Fibroblast of skin of abdomen (primary cell): ENCODE measurements at regions not wholly inside any gene's neighbourhood (a gene's known extent, or its start where the extent isn't known, plus 50 kb on each side); places are given as distances from the start of the nearest gene placed in this dataset.
"Not testable (repeated sequence)": the region's sequence is repeated elsewhere in the genome, so short reads cannot be mapped to it uniquely, and the experiment has no call there.

ENCODE experiments used
- DNase-seq: peaks from one replicate; pipeline ENCODE4 v3.0.0-alpha.2; 2013

GRCh38 chr7:65631236-65631635 is 241.6 kb upstream of the VKORC1L1 start:
- DNase-seq: not testable (repeated sequence)

- DNase-seq: not testable (repeated sequence)
Observed at GRCh38 chr7:65633587-65634404, 239.1 kb upstream of the VKORC1L1 start.

GRCh38 chr7:65638918-65639317 is 234.0 kb upstream of the VKORC1L1 start:
- not testable (repeated sequence) for DNase-seq

- DNase-seq: not testable (repeated sequence)
Observed at GRCh38 chr7:65639717-65640116, 233.2 kb upstream of the VKORC1L1 start.

- DNase-seq: not testable (repeated sequence)
Observed at GRCh38 chr7:65643498-65643897, 229.4 kb upstream of the VKORC1L1 start.

- not testable (repeated sequence) for DNase-seq
Observed at GRCh38 chr7:65647153-65647964, 225.5 kb upstream of the VKORC1L1 start.

- DNase-seq: not testable (repeated sequence)
Observed at GRCh38 chr7:65651174-65651573, 221.7 kb upstream of the VKORC1L1 start.

GRCh38 chr7:65651826-65652592 is 220.9 kb upstream of the VKORC1L1 start:
- not testable (repeated sequence) for DNase-seq

GRCh38 chr7:65652669-65653068 is 220.2 kb upstream of the VKORC1L1 start:
- DNase-seq: not testable (repeated sequence)

- DNase-seq: not testable (repeated sequence)
Observed at GRCh38 chr7:65656494-65657188, 216.2 kb upstream of the VKORC1L1 start.

- not testable (repeated sequence) for DNase-seq
Observed at GRCh38 chr7:65683362-65683761, 189.5 kb upstream of the VKORC1L1 start.

- DNase-seq: not testable (repeated sequence)
Observed at GRCh38 chr7:65699026-65699714, 173.7 kb upstream of the VKORC1L1 start.

GRCh38 chr7:65699715-65700356 is 173.0 kb upstream of the VKORC1L1 start:
- DNase-seq: not testable (repeated sequence)

- not testable (repeated sequence) for DNase-seq
Observed at GRCh38 chr7:65719123-65719798, 153.6 kb upstream of the VKORC1L1 start.

GRCh38 chr7:65722361-65722792 is 150.5 kb upstream of the VKORC1L1 start:
- peak; percentile 14 for DNase-seq

GRCh38 chr7:65727182-65727581 is 145.7 kb upstream of the VKORC1L1 start:
- DNase-seq: not testable (repeated sequence)

- DNase-seq: no peak
Observed at GRCh38 chr7:65731129-65731528, 141.7 kb upstream of the VKORC1L1 start.

- peak; percentile 16 for DNase-seq
Observed at GRCh38 chr7:65731562-65732035, 141.3 kb upstream of the VKORC1L1 start.

GRCh38 chr7:65744406-65744805 is 128.5 kb upstream of the VKORC1L1 start:
- DNase-seq: no peak

GRCh38 chr7:65746398-65746669 is 126.5 kb upstream of the VKORC1L1 start:
- peak; percentile 16 for DNase-seq
